GM19193 (cell line): ENCODE measurements at regions not wholly inside any gene's neighbourhood (a gene's known extent, or its start where the extent isn't known, plus 50 kb on each side); places are given as distances from the start of the nearest gene placed in this dataset.

Experiments used
- POLR2A ChIP-seq: IDR thresholded peaks from 4 replicates; pipeline ENCODE4 v1.6.1; 2011; ENCODE audit not compliant: insufficient read depth, insufficient read length; ENCODE audit errors: extremely low read depth

DNA sequence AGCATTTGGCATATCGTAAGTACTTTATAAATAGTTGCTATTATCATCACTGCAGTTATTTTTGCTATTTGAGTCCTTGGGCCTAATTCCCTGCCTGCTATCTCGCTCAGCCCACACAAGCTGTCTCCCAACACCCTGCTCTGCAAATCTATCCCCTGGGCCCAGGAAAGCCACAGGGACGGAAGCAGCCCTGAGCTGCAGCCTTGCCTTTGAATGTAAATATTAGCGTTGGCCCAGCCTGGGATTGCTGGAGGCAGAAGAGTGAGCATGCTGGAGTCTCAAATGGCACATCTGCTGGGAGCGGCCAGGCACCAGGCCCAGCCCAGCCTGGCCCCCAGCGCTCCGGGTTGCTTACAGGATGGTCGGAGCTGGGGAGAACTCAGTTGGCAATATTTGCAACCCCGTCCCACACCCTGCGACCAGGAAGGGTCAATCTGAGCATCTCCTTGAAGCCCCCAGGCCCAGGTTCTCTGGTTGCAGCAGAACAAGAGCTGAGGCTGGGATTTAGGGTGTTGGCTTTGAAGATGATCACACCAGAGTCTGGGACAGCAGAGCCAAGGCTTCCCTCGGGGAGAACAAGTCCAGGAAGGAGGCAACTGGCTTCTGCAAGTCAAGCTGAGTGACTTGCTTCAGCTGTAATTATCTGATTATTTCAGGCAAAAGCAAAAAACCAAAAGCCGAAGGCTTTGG, 529.6 kb downstream of the SHQ1 start:
- no peak for TF ChIP-seq POLR2A

DNA sequence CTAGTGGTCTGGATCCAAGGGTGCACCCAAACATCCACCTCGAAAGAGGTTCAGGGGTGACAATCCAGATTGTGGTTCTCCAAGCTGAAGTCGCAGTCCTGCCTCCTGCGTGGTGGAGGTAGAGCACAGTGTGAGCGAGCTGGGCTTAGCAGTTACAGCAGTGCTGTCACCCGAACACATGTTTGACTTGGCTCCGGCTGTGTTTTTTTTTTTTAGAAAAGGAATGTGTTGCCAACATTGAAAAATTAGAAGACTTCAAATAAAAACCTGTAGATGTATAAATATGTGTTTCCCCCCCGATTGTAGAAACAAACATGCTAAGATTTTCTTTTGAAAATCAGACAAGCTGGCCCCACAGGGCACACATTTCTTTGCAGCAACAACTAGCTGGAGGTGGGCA, 530.8 kb downstream of the SHQ1 start:
- no peak for TF ChIP-seq POLR2A

DNA sequence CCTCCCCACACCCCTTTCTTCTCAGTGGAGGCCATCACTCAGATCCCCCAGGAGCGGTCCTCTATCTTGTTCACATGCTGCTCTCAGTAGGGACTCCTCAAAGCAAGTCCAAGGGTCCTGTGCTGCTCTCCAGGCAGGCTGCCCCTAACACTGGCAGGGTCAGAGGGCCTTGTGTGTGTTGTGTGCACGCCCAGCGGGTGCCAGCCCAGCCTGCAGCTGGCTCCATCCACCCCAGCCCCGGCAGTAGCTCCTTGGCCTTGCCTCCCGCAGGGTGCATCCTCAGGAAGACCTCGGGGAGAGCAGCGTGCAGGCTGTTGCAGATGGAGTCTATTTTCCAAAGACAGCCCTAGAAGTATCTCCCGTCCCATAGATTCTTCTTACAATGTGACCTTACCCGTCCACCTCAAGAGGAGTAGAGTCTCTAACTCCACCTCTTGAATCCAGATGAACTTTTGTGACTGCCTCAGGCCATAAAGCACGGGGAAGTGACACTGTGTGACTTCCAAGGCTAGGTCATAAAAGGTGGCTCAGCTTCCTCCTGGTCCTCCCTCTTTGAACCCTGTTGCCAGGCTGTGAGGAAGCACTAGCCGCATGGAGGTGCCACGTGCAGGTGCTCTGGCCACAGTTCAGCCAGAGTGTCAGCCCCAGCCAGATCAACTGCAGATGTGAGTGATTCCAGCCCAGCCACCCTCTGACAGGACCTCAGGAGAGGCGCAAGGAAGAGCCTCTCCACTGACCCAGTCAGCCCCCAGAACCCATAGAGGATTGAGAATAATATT, 531.6 kb downstream of the SHQ1 start:
- TF ChIP-seq POLR2A, result no peak

DNA sequence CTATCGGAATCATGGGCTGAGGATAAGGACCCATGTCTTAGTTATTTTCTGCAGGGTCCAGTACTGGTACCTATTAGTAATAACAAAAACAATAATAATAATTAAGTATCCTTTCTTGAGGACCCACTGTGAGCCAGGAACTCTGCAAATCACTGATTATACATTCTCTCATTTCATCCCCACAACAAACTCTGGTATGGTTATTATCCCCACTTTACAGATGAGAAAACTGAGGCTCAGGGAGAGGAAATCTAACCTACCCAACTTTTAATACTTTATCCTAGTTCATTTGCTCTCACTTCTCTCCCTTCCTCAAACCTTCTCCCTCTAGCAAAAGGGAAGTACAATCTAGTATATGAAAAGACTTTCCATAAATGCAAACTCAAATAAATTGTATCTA, 528.4 kb upstream of the PROK2 start:
- no peak for TF ChIP-seq POLR2A

DNA sequence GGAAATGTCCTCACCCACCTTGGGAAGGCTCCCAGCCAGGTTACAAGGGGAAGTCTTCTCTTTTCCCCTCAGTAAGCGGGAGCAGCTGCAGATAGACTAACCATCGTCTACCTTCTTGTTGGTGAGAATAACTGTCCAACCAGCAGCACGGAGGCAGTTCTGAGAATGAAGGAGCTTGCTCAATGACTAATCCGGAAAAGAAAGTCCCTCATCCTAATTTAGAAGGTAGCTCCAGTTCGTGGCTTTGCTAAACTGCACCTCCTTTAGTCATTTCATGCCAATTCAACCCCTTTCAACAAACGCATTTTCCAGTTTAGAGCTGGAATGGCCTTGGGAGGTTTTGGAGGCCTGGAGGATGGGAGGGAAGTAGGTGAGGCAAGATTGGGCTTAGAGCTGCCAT, 527.4 kb upstream of the PROK2 start:
- TF ChIP-seq POLR2A, result no peak

DNA sequence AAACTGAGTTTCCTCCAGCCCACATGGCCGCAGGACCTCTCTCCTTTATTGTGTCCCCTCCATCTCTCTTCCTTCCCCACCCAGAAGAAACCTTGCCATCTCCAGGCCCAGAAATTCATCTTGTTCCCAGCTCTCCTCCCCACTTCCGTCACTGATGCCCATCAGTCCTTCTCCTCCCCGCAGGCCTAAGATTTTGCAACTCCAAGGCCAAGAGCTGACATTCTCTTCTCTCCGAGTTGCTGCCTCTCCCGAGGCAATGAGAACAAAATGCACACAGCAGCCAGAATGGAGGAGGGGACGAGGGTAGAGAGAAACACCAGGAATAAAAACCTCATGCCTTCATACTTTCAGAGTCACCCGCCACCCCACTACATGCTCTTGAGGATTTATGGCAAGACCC, 526.5 kb upstream of the PROK2 start:
- TF ChIP-seq POLR2A, result no peak

DNA sequence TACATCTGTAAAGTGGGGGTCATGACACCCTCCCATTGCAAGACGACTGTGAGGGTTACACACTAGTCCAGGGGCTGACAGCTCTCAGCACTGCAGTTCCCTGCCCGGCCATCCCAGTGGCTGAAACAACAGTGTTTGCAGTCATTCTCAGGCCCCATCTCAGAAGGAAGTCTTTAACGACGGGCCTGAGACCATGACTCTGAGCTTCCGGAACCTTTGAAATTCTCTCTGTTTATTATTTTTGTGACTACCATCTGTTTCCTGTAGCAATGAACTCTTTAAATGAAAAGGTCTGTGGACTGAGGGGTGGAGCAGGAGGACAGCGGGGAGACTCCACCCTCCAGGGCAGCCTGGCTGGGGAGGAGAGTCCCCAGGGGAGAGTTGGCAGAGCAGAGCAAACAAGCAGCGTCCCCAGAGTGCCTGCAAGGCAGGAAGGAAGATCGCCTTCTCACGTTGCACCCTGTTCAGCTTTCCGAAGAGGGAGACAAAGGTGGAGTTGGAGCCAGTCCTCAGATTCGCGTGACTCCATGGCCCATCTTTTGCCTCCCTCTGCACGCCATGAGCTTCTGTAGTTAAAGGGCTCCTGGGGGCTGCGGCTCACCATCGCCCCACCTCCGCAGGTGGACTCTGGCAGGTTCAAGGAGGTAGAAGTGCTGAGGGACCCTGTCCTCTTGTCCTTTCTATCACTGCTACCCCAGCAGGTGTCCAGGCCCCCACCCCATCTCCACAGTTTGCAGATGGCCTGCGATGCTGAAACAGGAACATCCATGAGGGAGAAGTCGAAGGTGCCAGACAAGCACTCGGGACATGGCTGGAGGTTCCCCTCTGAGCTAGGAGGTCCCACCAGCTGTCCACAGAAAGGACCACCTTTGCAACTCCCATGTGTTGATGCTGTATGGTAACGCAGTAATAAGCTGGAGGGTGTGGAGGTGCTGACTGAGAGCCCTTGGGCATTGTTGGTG, 525.8 kb upstream of the PROK2 start:
- no peak for TF ChIP-seq POLR2A

DNA sequence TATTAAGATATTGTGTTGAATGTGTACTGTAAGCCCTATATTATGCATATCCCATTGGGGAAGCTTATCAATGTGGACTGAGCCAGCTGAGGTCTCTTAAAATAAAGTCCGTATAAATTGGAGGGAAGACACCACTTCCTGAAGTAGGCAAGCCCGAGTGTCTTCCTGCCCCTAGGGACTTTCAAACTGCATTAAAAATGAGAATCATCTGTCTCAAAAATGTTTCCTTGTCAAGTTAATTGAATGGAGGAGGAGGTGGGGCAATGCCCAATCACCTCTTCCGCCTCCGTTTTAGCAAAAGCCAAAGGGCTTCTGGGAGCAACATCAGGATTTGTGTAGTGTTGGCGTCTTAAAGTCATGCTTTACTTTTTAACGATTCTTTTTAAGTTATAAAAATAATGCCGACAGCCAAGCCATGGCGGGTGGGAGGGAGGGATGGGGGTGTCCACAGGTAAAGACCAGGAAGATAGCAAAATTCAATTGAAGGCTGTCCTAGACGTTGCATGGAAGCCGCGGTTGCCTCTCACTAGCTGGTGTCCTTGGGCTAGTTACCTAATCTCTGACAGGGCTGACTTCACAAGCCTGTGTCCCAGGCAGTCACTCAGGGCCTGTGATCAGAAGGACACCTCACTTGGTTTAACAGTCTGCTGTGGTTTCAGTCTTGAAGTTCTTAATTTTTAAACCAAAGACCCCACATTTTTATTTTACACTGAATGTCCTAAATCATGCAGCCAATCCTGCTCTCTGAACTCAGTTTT, 524.9 kb upstream of the PROK2 start:
- TF ChIP-seq POLR2A, result no peak

DNA sequence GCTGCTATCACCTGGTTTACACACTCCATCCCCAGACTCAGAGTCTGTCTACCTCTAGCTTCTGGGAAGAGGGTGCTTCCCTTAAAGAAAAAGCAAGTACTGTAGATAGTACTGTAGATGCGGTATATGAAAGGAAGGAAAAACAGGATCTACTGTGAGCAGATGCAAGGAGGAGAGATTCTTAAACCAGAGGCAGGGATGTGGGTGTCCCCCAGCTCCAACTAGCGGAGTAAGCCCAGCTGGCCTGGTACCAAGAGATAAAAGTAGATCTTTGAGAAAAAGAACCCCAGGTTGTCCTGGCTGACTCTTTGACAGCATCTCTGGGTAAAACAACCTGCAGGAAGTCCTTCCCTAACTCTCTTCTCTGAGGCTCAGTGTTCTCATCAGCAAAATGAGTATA, 523.7 kb upstream of the PROK2 start:
- TF ChIP-seq POLR2A, result no peak

DNA sequence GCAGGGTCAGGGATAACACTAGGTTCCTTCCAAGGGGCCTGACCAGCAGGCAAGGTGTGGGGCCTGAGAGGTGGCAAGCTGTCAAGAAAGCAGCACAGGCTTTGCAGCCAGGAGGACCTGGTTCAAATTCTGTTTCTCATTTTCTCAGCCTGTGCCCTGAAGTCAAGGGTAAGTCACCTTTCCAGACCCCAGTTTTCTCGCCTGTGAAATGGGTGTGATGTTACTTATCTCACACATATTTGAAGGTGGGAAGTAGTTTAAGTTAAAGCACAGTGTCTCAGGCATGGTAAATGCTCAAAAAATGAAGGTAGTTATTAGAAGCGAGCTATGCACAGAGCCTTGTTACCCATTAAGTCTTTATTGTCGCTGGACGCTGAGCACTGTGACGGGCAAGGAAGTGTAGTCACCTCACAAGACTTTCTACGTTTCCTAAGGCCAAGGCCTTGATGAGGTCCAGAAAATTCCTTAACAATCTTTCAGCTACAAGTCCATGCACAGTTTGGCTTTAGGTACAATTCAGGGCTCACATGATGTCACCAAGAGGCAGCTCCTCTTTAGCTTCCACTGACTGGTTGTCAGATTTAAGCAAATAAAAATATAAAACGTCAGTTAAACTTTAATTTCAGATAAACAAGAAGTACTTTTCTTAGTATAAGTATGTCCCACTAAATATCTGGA, 522.6 kb upstream of the PROK2 start:
- no peak for TF ChIP-seq POLR2A

DNA sequence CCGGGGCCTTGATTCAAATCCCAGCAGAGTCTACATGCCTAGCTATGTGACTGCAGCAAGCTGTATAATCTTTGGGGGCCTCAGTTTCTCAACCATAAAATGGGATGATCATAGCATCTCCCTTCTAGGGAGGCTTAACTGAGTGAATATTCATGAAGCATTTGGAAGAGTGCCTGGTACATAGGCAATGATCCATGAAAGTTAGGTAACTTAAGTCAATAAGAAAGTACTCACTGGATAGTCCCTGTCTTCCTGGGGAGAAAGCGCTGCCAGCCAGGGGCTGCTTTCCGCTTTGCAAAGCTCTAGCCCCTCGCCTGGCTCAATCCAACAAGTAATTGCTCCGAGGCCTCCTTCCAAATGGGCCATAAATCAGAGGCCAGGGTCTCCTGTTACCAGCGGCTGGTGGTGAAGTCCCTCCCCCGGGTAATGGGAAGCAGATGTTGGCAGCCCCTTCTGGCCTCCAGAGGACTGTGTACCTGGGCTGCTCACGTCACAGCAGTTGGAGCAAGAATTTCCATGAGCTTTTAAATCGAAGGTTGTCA, 521.9 kb upstream of the PROK2 start:
- no peak for TF ChIP-seq POLR2A

DNA sequence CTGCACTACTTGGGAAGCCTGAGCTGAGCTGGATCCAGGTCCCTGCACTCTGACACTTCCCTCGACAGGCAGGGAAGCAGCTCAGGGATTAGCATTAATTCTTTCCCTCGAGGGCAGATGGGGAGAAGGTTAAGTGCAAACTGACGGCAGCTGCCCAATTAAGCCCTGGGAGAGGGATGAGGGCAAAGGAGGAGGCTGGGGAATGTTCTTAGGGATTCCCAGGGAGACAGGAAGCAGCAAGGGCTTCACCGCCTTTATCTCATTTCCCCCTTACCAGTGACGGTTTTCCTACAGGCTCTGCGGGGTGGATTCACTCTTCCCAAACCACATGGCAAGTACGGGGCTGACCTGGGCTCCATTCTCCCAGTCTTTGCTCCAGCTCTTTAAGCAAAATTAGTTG, 519.0 kb upstream of the PROK2 start:
- no peak for TF ChIP-seq POLR2A

DNA sequence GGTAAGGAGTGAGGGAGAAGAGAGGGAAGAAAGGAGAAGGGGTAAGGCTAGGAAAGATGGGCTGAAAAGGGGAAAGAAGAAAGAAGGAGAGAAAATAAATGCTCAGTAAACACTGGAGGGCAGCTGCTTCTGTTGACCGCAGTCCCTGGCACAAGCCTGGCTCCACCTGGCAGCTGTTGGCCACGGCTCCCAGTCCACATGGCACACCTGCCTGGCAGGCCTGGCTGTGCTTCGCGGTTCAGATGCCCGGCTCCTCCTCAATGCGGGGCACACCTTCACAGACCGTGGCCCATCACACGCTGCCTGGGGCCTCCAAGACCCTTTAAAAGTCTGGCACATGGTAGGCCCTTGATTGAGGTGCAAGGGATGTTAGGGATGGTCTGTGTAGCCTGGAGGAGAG, 516.8 kb upstream of the PROK2 start:
- TF ChIP-seq POLR2A, result no peak

DNA sequence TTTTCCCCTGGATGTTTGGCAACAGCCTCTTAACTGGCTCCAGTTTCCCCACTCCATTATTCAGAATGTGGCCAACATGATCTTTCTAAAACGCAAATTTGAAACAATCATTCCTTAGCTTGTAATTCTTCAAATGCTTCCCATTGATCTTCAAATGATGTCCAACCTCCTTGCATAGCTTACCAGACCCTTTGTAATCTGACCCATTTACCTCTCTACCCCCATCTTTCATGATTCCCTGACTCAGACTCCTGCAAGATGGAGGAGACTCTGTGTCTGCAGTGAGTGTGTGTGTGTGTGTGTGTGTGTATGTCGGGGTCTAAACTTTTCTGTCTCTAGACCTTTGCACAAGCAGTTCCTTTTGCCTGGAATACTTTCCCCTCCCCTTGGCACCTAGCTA, 515.7 kb upstream of the PROK2 start:
- TF ChIP-seq POLR2A, result no peak
